Tibial nerve (tissue), 4 donors: ENCODE measurements at regions not wholly inside any gene's neighbourhood (a gene's known extent, or its start where the extent isn't known, plus 50 kb on each side); places are given as distances from the start of the nearest gene placed in this dataset.

Experiments
- EP300 ChIP-seq, 2 donors: sonication (generic); formaldehyde crosslinking; IDR thresholded peaks; one replicate each; pipeline ENCODE4 v1.6.1; 2017; ENCODE audit warnings: antibody characterized with exemption in 2 of 2, mild to moderate bottlenecking in 1 of 2
- POLR2A ChIP-seq, 2 donors: fragments of 450-650 bp; IDR thresholded peaks; one replicate each; pipeline ENCODE4 v1.6.1; 2017; ENCODE audit warnings: antibody characterized with exemption in 2 of 2, mild to moderate bottlenecking in 2 of 2, moderate library complexity in 2 of 2
- TF ChIP-seq, protein P1 (sequence below), 5 experiments: fragments of 200-600 bp in 3 of 5; fragments of 450-650 bp in 2 of 5; sonication (generic) in 3 of 5; IDR thresholded peaks; one replicate each; pipeline ENCODE4 v1.5.1; 2016 to 2019; ENCODE audit warnings: antibody characterized with exemption in 5 of 5, mild to moderate bottlenecking in 3 of 5, moderate library complexity in 2 of 5

DNA sequence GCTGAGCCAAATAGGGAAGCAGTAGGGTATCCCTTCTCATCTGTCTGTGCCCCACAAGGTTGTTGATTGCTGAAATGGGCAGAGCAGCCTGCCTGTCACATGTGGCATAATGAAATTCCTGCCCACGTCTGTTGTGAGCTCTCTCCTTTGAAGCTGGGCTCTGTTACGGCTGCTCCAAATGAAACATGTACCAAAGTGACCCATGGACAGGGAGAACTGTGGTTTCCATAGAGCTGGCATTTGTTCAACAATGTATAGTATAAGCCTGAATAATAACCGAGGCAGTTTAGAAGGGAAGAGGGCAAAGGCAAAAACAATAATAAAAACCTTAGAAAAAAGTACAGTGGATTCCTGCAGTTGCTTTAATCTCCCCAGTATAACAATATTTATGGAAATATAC, 149.7 kb downstream of the LYPLAL1 start:
- TF ChIP-seq, protein P1, sequence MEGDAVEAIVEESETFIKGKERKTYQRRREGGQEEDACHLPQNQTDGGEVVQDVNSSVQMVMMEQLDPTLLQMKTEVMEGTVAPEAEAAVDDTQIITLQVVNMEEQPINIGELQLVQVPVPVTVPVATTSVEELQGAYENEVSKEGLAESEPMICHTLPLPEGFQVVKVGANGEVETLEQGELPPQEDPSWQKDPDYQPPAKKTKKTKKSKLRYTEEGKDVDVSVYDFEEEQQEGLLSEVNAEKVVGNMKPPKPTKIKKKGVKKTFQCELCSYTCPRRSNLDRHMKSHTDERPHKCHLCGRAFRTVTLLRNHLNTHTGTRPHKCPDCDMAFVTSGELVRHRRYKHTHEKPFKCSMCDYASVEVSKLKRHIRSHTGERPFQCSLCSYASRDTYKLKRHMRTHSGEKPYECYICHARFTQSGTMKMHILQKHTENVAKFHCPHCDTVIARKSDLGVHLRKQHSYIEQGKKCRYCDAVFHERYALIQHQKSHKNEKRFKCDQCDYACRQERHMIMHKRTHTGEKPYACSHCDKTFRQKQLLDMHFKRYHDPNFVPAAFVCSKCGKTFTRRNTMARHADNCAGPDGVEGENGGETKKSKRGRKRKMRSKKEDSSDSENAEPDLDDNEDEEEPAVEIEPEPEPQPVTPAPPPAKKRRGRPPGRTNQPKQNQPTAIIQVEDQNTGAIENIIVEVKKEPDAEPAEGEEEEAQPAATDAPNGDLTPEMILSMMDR (IDR thresholded peaks at IDR 0.05) = no peak
- no peak for TF ChIP-seq POLR2A (IDR thresholded peaks at IDR 0.05)
- TF ChIP-seq EP300 (IDR thresholded peaks at IDR 0.05) = no peak
